ENCODE measurements at regions not wholly inside any gene's neighbourhood (a gene's known extent, or its start where the extent isn't known, plus 50 kb on each side); places are given as distances from the start of the nearest gene placed in this dataset.
"Not testable (repeated sequence)": the region's sequence is repeated elsewhere in the genome, so short reads cannot be mapped to it uniquely, and the experiment has no call there.

- Histone ChIP-seq H3K27ac (no peak overlapping the region), H3K4me1 (no peaks in the 10 kb centered on the region), H3K4me3 (no peak overlapping the region), H3K36me3 (no peaks in the 10 kb centered on the region), H3K27me3 (no peaks in the 10 kb centered on the region), H3K9me3 (no peaks in the 10 kb centered on the region)
- 79 to 88% (median 83%) methylated on average over 4 of the region's 4 CpGs for WGBS, 4 donors
- DNase-seq (no peak), ATAC-seq (no peak)
- TF ChIP-seq CTCF (IDR thresholded peaks at IDR 0.05) (no peak), POLR2A (IDR thresholded peaks at IDR 0.05) (no peak)
- intact Hi-C loops (cut with DNase I): no loop called here
These were observed 1773.6 kb downstream of the OLFM4 start for GRCh38 chr13:54802226-54802625.

GRCh38 chr13:54805743-54806142 lies 1777.1 kb downstream of the OLFM4 start:
- no peak overlapping the region for H3K4me3 ChIP-seq
- intact Hi-C loops (cut with DNase I): no loop called here
- no peaks in the 10 kb centered on the region for H3K27me3 ChIP-seq
- TF ChIP-seq CTCF (IDR thresholded peaks at IDR 0.05) (no peak), POLR2A (IDR thresholded peaks at IDR 0.05) (no peak)
- no peaks in the 10 kb centered on the region for H3K36me3 ChIP-seq
- H3K27ac ChIP-seq: no peak overlapping the region
- no peaks in the 10 kb centered on the region for H3K9me3 ChIP-seq
- WGBS, 4 donors: 80 to 87% (median 84%) methylated on average over 3 of the region's 3 CpGs
- no peaks in the 10 kb centered on the region for H3K4me1 ChIP-seq
- ATAC-seq: no peak
- no peak for DNase-seq

- peaks cover 0 to 23% (median 0%) of the 10 kb centered on the region in 12 donors for H3K9me3 ChIP-seq
- H3K4me3 ChIP-seq; intact Hi-C loops (cut with DNase I); H3K27ac ChIP-seq; H3K36me3 ChIP-seq; H3K4me1 ChIP-seq; H3K27me3 ChIP-seq; DNase-seq; ATAC-seq: not testable (repeated sequence)
- 17 to 30% (median 20%) methylated on average over 3 to 4 of the region's 4 CpGs for WGBS, 4 donors
These were observed 1793.4 kb downstream of the OLFM4 start for GRCh38 chr13:54821938-54822470.

- H3K9me3 ChIP-seq: peaks cover 0 to 19% (median 0%) of the 10 kb centered on the region in 12 donors
- ATAC-seq; DNase-seq; intact Hi-C loops (cut with DNase I); H3K4me3 ChIP-seq; H3K4me1 ChIP-seq; H3K27me3 ChIP-seq; H3K27ac ChIP-seq; H3K36me3 ChIP-seq: not testable (repeated sequence)
- 88 to 94% (median 92%) methylated on average over 13 to 28 of the region's 28 CpGs for WGBS, 4 donors
These were observed 1800.9 kb downstream of the OLFM4 start for GRCh38 chr13:54829391-54830068.

GRCh38 chr13:54836273-54836672 lies 1807.7 kb downstream of the OLFM4 start:
- no peak overlapping the region for H3K27ac ChIP-seq
- H3K36me3 ChIP-seq: no peaks in the 10 kb centered on the region
- no peaks in the 10 kb centered on the region for H3K9me3 ChIP-seq
- H3K4me1 ChIP-seq: no peaks in the 10 kb centered on the region
- intact Hi-C loops (cut with DNase I): no loop called here
- TF ChIP-seq POLR2A (IDR thresholded peaks at IDR 0.05): no peak
- TF ChIP-seq CTCF (IDR thresholded peaks at IDR 0.05): no peak
- DNase-seq (no peak), ATAC-seq (no peak)
- H3K4me3 ChIP-seq: no peak overlapping the region
- 64 to 70% (median 65%) methylated on average over 4 of the region's 4 CpGs for WGBS, 4 donors
- no peaks in the 10 kb centered on the region for H3K27me3 ChIP-seq

All from heart left ventricle (tissue), 16 donors.